PFSK-1 (cell line): ENCODE measurements at regions not wholly inside any gene's neighbourhood (a gene's known extent, or its start where the extent isn't known, plus 50 kb on each side); places are given as distances from the start of the nearest gene placed in this dataset.

ENCODE experiments used
- FOXP2 ChIP-seq: optimal IDR thresholded peaks from 2 replicates; pipeline ENCODE3; 2011; ENCODE audit warnings: borderline replicate concordance, control low read depth, inconsistent platforms; ENCODE audit not compliant: insufficient read depth; ENCODE audit errors: extremely low read length, extremely low read depth
- POLR2AphosphoS5 ChIP-seq: IDR thresholded peaks from 2 replicates; pipeline ENCODE4 v1.6.1; 2012; ENCODE audit warnings: low read depth, mild to moderate bottlenecking, control low read depth, low read length, moderate library complexity
- REST ChIP-seq, 2 experiments: IDR thresholded peaks; 2 replicates each; pipeline versions ENCODE4 v1.6.1 to v1.8.0; 2011 to 2012; ENCODE audit warnings: low read depth in 2 of 2, low read length in 2 of 2, control low read depth in 1 of 2, inconsistent platforms in 1 of 2, mild to moderate bottlenecking in 1 of 2, moderate library complexity in 1 of 2; ENCODE audit not compliant: insufficient read depth in 1 of 2
- SIN3A ChIP-seq: IDR thresholded peaks from 2 replicates; pipeline ENCODE4 v1.6.1; 2012; ENCODE audit warnings: mild to moderate bottlenecking, low read length, moderate library complexity, borderline replicate concordance; ENCODE audit not compliant: insufficient read depth

DNA sequence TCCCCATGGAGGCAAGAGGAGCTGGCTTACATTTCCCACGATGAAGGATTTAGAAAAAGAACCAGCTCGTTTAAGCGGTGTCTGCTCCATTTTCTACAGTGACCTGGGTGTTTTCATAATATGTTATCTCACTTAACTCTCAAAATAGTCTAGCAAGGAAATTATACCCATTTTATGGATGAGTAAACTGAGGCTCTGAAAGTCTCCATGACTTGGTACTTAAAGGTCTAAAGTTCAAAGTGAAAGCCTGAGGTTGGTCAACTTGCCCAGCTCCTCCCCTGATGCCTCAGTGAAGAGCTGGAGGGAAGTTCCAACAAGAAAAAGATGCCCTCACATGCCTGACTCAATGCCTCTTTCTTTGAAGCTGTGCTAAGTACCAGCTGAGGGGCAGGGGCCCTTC is 232.0 kb downstream of the CBLN1 start:
- TF ChIP-seq POLR2AphosphoS5 (no peak), SIN3A (no peak), REST (IDR thresholded peaks at IDR 0.05; ENCODE audit: insufficient read depth in 1 of 2, low read depth in 2 of 2, low read length in 2 of 2) (no peak), FOXP2 (no peak)
